NCI-H1417 treated with DMSO at 0.1 percent for 48 hours (cell line): ENCODE measurements at regions not wholly inside any gene's neighbourhood (a gene's known extent, or its start where the extent isn't known, plus 50 kb on each side); places are given as distances from the start of the nearest gene placed in this dataset.

Source experiments
- DNase-seq: peaks from one replicate; lab custom pipeline; 2025; lab: John Stamatoyannopoulos, UW

- no peak for DNase-seq
Observed at GRCh38 chr20:63100926-63101699, 94.3 kb upstream of the BHLHE23 start.

- no peak for DNase-seq
Observed at GRCh38 chr20:63100174-63100925, 93.6 kb upstream of the BHLHE23 start.

- no peak for DNase-seq
Observed at GRCh38 chr20:63099456-63100173, 92.9 kb upstream of the BHLHE23 start.

GRCh38 chr20:63098195-63098810 lies 91.5 kb upstream of the BHLHE23 start:
- DNase-seq = no peak

- DNase-seq = no peak
Observed at GRCh38 chr20:63097336-63097831, 90.6 kb upstream of the BHLHE23 start.

GRCh38 chr20:63096681-63097335 lies 90.0 kb upstream of the BHLHE23 start:
- no peak for DNase-seq

- DNase-seq = no peak
Observed at GRCh38 chr20:63095718-63096654, 89.2 kb upstream of the BHLHE23 start.

GRCh38 chr20:63094767-63095499 lies 88.2 kb upstream of the BHLHE23 start:
- DNase-seq = no peak

- no peak for DNase-seq
Observed at GRCh38 chr20:63093966-63094766, 87.4 kb upstream of the BHLHE23 start.

GRCh38 chr20:63092660-63093215 lies 86.0 kb upstream of the BHLHE23 start:
- no peak for DNase-seq

GRCh38 chr20:63091901-63092659 lies 85.3 kb upstream of the BHLHE23 start:
- DNase-seq = no peak

GRCh38 chr20:63090682-63091571 lies 84.2 kb upstream of the BHLHE23 start:
- no peak for DNase-seq

- no peak for DNase-seq
Observed at GRCh38 chr20:63090052-63090451, 83.3 kb upstream of the BHLHE23 start.

GRCh38 chr20:63089051-63089907 lies 82.5 kb upstream of the BHLHE23 start:
- DNase-seq = no peak

- peak; percentile 50 for DNase-seq
Observed at GRCh38 chr20:63087872-63088680, 81.3 kb upstream of the BHLHE23 start.
